GM03348 (cell line): ENCODE measurements at regions not wholly inside any gene's neighbourhood (a gene's known extent, or its start where the extent isn't known, plus 50 kb on each side); places are given as distances from the start of the nearest gene placed in this dataset.
A peak's percentile ranks its signal among the peaks of the same experiment; 100 is the strongest.

Source experiments
- DNase-seq: peaks from one replicate; pipeline ENCODE4 v3.0.0; 2012; ENCODE audit warnings: low spot score

DNA sequence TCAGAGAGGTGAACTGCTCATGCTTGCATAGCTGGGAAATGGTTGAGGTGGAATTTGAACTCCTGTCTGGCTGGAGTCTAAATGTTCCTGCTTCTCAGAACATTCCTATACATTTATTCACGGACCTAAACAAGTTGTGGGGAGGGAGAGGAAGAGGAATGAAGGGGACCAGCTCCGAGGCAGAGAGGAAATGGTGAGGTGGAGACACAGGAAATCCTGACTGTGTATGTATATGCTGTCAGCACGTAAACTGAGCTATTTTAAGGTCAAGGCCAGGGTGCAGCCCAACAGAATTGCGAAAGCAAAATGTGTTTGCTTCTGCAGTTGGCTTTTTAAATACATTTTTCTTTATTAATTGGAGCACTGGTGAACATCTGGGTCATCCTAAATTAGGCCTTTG lies 74.1 kb upstream of the POMGNT2 start:
- peak; percentile 67 for DNase-seq

- no peak for DNase-seq
Measured at GRCh38 chr3:43178891-43179366, 73.0 kb upstream of the POMGNT2 start.

DNA sequence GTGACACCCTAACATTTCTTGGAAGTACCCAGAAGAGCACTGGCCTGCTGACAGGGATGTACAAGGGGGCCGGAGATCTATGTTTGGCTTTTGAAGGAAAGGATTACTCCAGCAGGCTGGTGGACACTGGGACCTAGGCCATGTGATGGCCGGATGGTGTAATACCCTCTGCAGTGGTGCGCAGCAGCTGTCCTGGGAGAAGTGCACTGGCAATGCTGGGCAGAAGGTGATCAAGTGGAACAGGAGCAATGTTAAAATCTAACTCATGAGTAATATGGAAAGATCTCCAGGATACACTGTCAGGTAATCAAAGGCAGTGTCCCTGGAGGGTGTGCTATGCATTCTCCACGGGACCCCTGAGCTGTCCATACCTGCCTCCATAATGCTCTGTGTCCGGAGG lies 71.2 kb upstream of the POMGNT2 start:
- DNase-seq, result no peak

DNA sequence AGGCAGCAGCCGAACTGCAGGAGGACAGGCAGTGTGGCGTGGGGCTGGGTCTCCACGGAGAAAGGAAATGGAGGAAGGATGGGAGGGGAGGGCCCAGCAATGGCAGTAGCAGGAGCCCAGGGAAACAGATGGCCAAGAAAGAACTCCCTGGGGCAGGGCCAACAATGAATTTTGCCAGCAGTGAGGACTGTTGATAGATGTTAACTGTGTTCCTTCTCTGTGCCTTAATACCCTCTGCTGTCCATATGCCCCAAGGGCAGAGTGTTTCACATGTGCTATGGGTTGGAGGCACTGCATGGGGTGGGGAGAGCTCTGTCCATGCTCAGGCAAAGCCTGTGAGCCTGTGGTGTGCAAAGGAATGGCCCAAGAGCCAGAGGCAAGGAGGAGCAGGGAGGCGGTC lies 70.8 kb upstream of the POMGNT2 start:
- DNase-seq, result no peak

DNA sequence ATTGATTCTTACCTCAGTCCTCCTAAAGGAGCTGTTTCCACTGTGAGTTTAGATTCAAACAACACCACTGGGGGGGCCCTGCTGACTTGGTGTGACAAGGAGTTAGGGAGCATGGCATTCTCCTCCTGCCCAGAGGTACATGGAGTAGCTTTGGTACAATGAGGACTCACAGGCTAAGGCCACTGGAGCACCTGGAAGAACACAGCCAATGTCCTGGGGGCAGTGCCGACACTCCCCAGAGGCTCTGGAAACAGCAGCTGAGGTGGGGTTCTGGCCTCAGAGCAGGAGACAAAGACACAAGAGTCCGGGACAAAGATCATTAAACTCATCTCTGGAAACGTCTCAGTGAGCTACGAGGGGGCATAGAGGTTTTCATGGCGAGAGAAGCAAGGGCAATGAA lies 69.7 kb upstream of the POMGNT2 start:
- DNase-seq, result no peak

DNA sequence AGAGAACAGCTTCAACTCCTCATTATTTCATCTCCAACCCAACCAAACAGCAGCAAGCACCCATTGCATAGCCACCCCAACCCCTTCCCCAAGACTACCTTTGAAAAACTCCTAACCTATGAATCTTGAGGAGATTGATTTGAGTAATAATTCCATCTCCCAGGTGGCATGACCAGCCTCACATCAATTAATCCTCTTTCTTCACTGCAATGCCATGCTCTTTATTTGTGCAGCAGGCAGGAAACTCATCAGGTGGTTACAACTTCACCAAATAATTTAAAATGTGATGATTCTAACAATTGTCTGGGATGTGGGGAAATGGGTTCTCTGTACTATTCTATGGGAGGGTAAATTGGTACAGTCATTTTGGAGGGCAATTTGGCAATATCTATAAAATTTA lies 68.1 kb upstream of the POMGNT2 start:
- DNase-seq, result no peak

DNA sequence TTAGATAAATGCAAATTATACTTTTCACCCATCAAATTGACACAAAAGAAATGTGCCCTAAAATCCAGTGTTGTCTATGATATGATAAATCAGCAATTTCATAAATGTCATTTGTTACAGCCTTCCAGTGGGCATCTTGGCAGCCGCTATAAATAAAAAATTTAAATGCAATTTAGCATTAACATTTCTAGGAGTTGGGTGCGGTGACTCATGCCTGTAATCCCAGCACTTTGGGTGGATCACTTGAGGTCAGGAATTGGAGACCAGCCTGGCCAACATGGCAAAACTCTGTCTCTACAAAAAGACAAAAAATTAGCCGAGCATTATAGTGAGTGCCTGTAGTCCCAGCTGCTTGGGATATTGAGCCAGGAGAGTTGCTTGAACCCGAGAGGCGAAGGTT lies 65.9 kb upstream of the POMGNT2 start:
- no peak for DNase-seq

- DNase-seq, result no peak
Measured at GRCh38 chr3:43170553-43170952, 64.7 kb upstream of the POMGNT2 start.

DNA sequence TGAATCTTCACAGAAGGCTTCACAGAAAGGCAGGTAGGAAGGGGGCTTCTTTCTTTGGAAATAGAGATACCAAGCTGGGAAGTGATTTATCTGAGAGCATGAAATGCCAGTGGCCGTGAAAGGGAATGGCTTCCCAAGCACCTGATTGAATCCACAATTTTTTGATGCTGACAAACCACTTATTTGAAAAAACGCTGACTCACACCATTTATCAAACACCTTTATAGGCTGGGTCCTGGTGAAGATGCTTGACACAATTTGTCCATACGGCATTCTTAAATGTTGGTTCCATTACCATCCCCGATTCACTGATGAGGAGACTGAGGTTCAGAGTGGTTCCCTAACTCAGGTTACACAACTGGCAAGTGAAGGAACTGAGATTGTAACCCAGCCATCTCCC lies 64.1 kb upstream of the POMGNT2 start:
- DNase-seq, result no peak

GRCh38 chr3:43166406-43166805 lies 60.5 kb upstream of the POMGNT2 start:
- DNase-seq, result no peak

GRCh38 chr3:43165786-43166185 lies 59.9 kb upstream of the POMGNT2 start:
- no peak for DNase-seq

DNA sequence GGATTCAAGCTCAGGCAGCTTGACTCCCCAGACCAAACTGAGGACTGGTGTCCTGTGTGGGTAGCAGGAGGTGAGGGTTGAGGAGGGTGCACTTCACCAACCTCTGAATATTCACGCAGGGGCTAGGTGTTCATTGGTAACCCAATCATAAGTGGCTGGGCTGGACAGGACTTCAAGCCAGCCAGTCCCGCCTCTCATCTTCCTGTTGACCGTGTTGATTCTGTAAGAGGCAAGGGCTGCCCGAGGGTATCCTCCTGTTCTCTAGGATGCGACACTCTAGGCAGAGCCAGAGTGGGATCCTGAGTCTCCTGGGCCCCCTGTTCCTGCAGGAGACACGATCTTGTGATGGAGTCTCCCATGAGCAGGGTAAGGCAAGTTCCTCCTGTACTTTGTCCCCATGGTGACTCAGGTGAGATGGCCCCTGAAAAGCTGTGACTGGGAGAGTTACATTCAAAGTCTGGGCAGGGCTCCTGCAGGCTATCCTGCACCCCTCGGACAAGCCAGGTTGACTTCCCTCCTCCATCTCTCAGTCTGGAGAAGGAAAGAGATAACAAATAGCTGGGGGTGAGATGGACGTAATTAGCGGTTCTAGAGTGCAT lies 58.1 kb upstream of the POMGNT2 start:
- no peak for DNase-seq

DNA sequence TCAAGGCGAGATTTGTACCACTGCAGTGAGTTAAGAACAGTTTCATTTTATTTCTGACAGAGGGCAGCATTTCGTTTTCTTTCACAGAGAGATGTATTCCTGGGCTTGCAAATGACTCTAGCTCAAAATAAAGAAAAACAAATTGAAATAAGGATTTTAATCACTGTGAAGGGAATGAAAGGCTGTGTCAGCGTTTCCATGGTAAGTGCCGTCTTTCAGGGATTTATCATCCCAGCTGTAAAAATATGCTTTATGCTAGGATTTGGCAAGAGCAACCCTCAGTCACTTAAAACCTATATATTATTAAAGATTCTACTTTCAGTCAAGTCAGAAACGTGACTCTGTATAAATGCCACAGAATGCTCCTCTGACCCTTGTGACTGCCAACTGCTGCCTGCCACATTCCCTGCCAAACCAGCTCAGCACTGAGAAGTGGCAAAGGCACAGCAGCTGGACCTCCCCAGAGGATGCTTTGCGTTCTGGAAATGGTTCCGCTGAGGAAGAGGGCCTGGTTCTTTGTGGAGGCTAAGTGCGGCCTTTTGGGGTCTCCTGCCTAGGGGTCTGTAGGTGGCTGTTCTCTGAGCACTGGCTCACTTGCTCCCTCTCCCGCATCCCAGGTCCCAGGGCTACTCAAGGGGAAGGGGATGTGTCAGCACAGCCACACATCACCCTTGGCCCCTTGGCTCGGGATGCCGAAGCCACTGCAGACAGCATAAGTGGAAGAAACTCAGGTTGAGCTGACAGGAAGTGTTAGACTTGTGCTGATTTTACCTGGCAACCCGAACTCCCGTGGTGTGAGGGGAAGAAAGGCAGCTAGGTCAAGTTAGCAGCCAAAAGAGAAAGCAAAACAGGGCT lies 56.6 kb upstream of the POMGNT2 start:
- DNase-seq, result peak; percentile 58

DNA sequence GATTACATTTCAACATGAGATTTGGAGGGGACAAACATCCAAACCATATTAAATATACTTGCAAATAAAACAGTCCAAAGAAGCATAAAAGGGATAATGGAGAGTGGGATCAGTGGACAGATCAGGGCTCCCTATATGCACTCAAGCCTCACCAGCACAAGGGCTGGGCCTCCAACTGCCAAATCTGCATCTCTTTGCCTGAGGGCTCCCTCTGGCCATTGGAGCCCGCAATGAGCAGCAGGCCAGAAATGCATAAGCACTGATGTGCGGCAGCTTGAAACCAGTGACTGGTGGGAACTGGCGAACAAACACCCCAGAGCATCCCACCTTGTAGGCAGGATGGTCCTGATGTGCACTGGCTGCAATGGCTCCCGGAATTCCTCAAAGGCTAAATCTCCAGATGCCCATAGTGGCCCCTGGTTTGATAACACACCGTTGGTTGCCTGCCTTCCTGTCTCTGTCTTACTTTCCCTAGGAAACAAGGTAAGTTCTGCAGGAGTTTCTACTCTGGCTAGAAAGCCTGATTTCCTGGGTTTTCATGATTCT lies 55.9 kb upstream of the POMGNT2 start:
- no peak for DNase-seq

DNA sequence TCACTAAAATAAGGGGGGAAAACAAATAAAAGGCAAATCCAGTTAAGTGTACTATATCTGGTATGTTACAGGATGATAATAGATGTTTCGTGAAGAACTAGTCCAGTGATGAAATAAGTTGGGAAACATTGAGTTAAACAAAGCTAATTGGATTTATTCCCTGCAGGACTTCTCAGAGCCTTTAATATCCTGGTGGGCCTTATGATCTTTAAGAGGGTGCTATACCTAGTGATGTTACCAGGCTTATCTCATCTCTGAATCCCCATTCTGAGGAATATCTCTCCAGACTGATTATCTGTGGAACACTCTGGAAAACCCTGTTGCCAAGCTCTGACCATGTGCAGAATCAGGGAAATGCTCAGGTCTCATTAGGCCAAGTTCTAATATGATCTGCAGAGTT lies 54.8 kb upstream of the POMGNT2 start:
- DNase-seq, result no peak

- no peak for DNase-seq
Measured at GRCh38 chr3:43159876-43160255, 54.0 kb upstream of the POMGNT2 start.

DNA sequence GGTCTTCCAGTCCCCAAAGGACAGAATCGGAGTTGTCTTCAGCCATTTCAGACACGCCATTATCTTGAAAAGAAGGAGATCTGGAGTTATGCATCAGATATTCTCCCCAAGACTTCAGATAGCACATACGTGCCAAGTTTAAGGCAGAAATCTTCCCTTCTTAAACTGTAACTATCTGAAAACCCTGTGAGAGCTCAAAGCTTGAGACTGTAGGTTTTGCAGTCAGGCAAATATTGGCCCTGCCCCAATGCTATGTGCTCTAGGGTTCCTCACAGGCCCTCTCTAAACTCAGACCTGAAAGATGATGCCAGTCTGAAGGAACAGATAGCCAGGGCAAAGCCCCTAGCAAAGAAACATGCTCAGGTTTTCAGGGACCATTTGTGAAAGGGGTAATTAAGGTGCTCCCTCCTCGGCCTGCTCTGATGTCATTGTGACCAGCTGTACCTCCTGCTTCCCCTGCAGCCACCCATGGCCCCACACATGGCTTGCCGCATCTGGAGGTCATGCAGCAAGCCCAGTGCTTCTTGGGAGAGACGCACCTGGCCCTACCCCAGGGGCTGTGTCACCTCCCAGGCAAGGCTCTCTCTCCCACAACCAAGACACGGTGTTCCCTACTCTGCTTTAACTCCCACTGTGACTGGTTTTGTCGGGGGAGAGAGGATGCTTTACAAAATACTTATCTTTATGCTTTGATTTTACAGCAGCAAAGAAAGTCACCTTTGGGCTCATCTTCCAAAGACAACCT lies 53.4 kb upstream of the POMGNT2 start:
- no peak for DNase-seq

- no peak for DNase-seq
Measured at GRCh38 chr3:43156812-43157455, 51.1 kb upstream of the POMGNT2 start.

GRCh38 chr3:43155464-43156121 lies 49.7 kb upstream of the POMGNT2 start:
- DNase-seq, result peak; percentile 91
